Upper lobe of left lung (tissue), 6 donors: ENCODE measurements at regions not wholly inside any gene's neighbourhood (a gene's known extent, or its start where the extent isn't known, plus 50 kb on each side); places are given as distances from the start of the nearest gene placed in this dataset.
A peak's percentile ranks its signal among the peaks of the same experiment; 100 is the strongest.

ENCODE experiments used
- ATAC-seq, 2 donors: fragments of 200-7000 bp; cut with Tn5 transposase; one replicate each; pipeline ENCODE4 v1.9.1; 2022; ENCODE audit warnings: mild to moderate bottlenecking in 2 of 2, moderate library complexity in 2 of 2; ENCODE audit not compliant: low FRiP score in 2 of 2
- DNase-seq, 2 donors: peaks; one replicate each; pipeline ENCODE4 v3.0.0-alpha.2; 2019 to 2020
- H3K27ac ChIP-seq, 4 donors: fragments of 200-600 bp; sonication (generic); one replicate each; pipeline ENCODE4 v1.5.1; 2016 to 2019
- H3K27me3 ChIP-seq, 4 donors: fragments of 200-600 bp; sonication (generic); one replicate each; pipeline ENCODE4 v1.5.1; 2017 to 2019
- H3K36me3 ChIP-seq, 4 donors: fragments of 200-600 bp; sonication (generic); one replicate each; pipeline ENCODE4 v1.5.1; 2016 to 2019
- H3K4me1 ChIP-seq, 4 donors: fragments of 200-600 bp; sonication (generic); one replicate each; pipeline ENCODE4 v1.5.1; 2018 to 2019
- H3K4me3 ChIP-seq, 4 donors: fragments of 200-600 bp; sonication (generic); one replicate each; pipeline ENCODE4 v1.5.1; 2017 to 2019; ENCODE audit warnings: mild to moderate bottlenecking in 2 of 4, moderate library complexity in 1 of 4
- H3K9me3 ChIP-seq, 4 donors: fragments of 200-600 bp; sonication (generic); one replicate each; pipeline ENCODE4 v1.5.1; 2018 to 2019
- CTCF ChIP-seq, 6 experiments: fragments of 450-650 bp in 4 of 6; fragments of 200-600 bp in 2 of 6; sonication (generic) in 2 of 6; IDR thresholded peaks; one replicate each; pipeline ENCODE4 v1.5.1; 2016 to 2019; ENCODE audit warnings: antibody characterized with exemption in 6 of 6
- EP300 ChIP-seq, 4 donors: sonication (generic); formaldehyde crosslinking; IDR thresholded peaks; one replicate each; pipeline ENCODE4 v1.5.1; 2017; ENCODE audit warnings: antibody characterized with exemption in 4 of 4, control low read depth in 2 of 4
- POLR2A ChIP-seq, 4 donors: fragments of 450-650 bp; IDR thresholded peaks; one replicate each; pipeline ENCODE4 v1.5.1; 2016 to 2017; ENCODE audit warnings: antibody characterized with exemption in 4 of 4, mild to moderate bottlenecking in 2 of 4
- POLR2AphosphoS5 ChIP-seq, 2 donors: sonication (generic); formaldehyde crosslinking; IDR thresholded peaks; one replicate each; pipeline ENCODE4 v1.5.1; 2017; ENCODE audit warnings: antibody characterized with exemption in 2 of 2
- WGBS, 2 donors: methylation state at CpG; one replicate each; pipeline ENCODE4 v1.1.5; 2017 to 2018; 5-methylcytosine and 5-hydroxymethylcytosine counted together
- donor health status: DM: no; HTN: no; CAD: no; lungs with moderate emphysema.
- donor health status: DM: no; HTN: yes; CAD: no; lungs with severe emphysema.

- no peak for ATAC-seq
- Histone ChIP-seq H3K36me3 (no peaks in the 10 kb centered on the region), H3K9me3 (no peaks in the 10 kb centered on the region), H3K4me1 (no peaks in the 10 kb centered on the region), H3K27ac (no peak overlapping the region), H3K27me3 (no peaks in the 10 kb centered on the region), H3K4me3 (no peak overlapping the region)
- peak in 1 of 2 donors; percentile 33 for DNase-seq
- TF ChIP-seq CTCF (IDR thresholded peaks at IDR 0.05), result no peak
- 90 to 91% methylated on average over 16 of the region's 16 CpGs for WGBS, 2 donors
Measured at GRCh38 chr2:16215902-16216557, 275.7 kb downstream of the MYCN start.

- TF ChIP-seq CTCF (IDR thresholded peaks at IDR 0.05), result no peak
- no peak for TF ChIP-seq POLR2A (IDR thresholded peaks at IDR 0.05)
- TF ChIP-seq EP300 (IDR thresholded peaks at IDR 0.05), result no peak
- TF ChIP-seq POLR2AphosphoS5 (IDR thresholded peaks at IDR 0.05), result no peak
- H3K36me3 ChIP-seq, result no peaks in the 10 kb centered on the region
- 84 to 93% methylated on average over 5 of the region's 5 CpGs for WGBS, 2 donors
- ATAC-seq, result no peak
- H3K9me3 ChIP-seq, result no peaks in the 10 kb centered on the region
- no peak for DNase-seq
- no peaks in the 10 kb centered on the region for H3K4me1 ChIP-seq
- no peak overlapping the region for H3K27ac ChIP-seq
- no peak overlapping the region for H3K4me3 ChIP-seq
- no peaks in the 10 kb centered on the region for H3K27me3 ChIP-seq
Measured at GRCh38 chr2:16214861-16215260, 274.5 kb downstream of the MYCN start.

GRCh38 chr2:16214391-16214790, 274.0 kb downstream of the MYCN start:
- DNase-seq (no peak), ATAC-seq (no peak)
- H3K27ac ChIP-seq, result no peak overlapping the region
- H3K27me3 ChIP-seq, result no peaks in the 10 kb centered on the region
- no peaks in the 10 kb centered on the region for H3K4me1 ChIP-seq
- TF ChIP-seq POLR2AphosphoS5 (IDR thresholded peaks at IDR 0.05), result no peak
- H3K36me3 ChIP-seq, result no peaks in the 10 kb centered on the region
- no peaks in the 10 kb centered on the region for H3K9me3 ChIP-seq
- WGBS, 2 donors, result 79 to 94% methylated on average over 1 of the region's 1 CpG
- H3K4me3 ChIP-seq, result no peak overlapping the region

GRCh38 chr2:16212321-16212720, 272.0 kb downstream of the MYCN start:
- H3K4me1 ChIP-seq, result no peaks in the 10 kb centered on the region
- 89 to 92% methylated on average over 6 of the region's 6 CpGs for WGBS, 2 donors
- H3K9me3 ChIP-seq, result no peaks in the 10 kb centered on the region
- H3K27ac ChIP-seq, result no peak overlapping the region
- ATAC-seq (no peak), DNase-seq (no peak)
- H3K4me3 ChIP-seq, result no peak overlapping the region
- no peaks in the 10 kb centered on the region for H3K27me3 ChIP-seq
- TF ChIP-seq POLR2AphosphoS5 (IDR thresholded peaks at IDR 0.05), result no peak
- no peak for TF ChIP-seq EP300 (IDR thresholded peaks at IDR 0.05)
- no peak for TF ChIP-seq CTCF (IDR thresholded peaks at IDR 0.05)
- no peak for TF ChIP-seq POLR2A (IDR thresholded peaks at IDR 0.05)
- H3K36me3 ChIP-seq, result no peaks in the 10 kb centered on the region

DNA sequence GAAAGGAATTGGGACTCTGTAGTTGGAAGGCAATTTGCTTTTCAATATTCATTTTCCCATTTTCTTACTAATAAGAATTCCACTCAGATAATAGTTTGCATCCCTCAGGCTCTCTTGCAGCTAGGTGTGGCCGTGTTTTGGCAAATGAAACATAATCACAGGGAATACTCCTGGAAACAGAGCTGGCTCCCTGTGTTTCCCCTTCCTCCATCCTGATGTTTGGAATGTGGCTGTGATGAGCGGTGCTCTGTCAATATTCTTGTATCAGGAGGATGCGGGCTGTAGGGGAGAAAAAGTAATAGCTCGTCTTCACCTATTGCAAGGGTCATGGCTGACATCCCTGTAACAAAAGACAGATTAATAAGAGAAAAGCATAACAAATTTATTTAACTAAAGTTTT, 271.0 kb downstream of the MYCN start:
- H3K36me3 ChIP-seq, result no peaks in the 10 kb centered on the region
- H3K9me3 ChIP-seq, result no peaks in the 10 kb centered on the region
- H3K27ac ChIP-seq, result no peak overlapping the region
- WGBS, 2 donors, result 45 to 68% methylated on average over 4 of the region's 4 CpGs
- no peak overlapping the region for H3K4me3 ChIP-seq
- DNase-seq (no peak), ATAC-seq (no peak)
- no peaks in the 10 kb centered on the region for H3K4me1 ChIP-seq
- no peaks in the 10 kb centered on the region for H3K27me3 ChIP-seq
- no peak for TF ChIP-seq POLR2A (IDR thresholded peaks at IDR 0.05)
- no peak for TF ChIP-seq POLR2AphosphoS5 (IDR thresholded peaks at IDR 0.05)
- no peak for TF ChIP-seq CTCF (IDR thresholded peaks at IDR 0.05)
- no peak for TF ChIP-seq EP300 (IDR thresholded peaks at IDR 0.05)
